Activated CD4-positive, alpha-beta T cell treated with anti-CD3 and anti-CD28 coated beads, Interleukin-2, Interleukin-4, amounts not matched to agents 100 ng/mL and 50 ng/mL, durations not matched to agents 16 hours and 8 hours (primary cell): ENCODE measurements at regions not wholly inside any gene's neighbourhood (a gene's known extent, or its start where the extent isn't known, plus 50 kb on each side); places are given as distances from the start of the nearest gene placed in this dataset.

Experiments
- DNase-seq: peaks from one replicate; pipeline ENCODE4 v3.0.0-alpha.2; 2020; ENCODE audit warnings: low spot score

DNA sequence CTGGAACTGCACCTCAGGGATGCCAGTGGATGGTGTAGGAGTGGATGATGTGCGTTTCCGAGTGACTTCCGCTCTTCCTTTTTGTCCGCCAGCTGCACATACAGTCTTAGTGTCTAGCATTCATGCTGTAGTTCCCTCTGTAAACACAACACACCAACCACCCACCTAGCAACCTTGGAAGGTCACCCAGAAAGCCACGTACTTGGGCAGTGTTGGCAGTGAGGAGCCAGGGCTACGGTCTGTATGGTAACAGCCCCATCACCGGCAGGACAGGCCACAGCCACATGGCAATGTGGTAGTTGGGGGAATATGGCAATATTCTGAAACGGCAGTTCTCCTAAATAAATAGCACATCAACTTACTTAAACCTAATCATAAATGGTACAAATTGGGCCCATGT, 613.5 kb upstream of the MGMT start:
- no peak for DNase-seq

DNA sequence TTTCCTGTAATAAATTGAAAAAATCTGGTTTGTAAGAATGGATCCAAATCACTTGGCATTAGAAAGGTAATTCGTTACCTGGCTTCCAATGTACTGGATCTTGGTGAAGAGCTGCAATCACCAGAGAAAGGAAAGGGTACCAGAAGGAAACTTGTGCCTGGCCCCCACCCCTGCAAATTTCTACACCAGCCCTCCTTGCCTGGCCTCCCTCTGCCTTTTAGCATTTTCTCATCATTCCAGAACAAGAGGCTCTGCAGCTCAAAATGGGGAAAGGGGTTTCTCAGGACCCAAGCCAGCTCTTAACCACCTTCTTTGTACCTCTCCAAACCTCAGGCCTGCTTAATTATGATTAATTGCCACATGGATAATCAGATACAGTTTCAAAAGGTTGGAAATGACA, 612.8 kb upstream of the MGMT start:
- no peak for DNase-seq

DNA sequence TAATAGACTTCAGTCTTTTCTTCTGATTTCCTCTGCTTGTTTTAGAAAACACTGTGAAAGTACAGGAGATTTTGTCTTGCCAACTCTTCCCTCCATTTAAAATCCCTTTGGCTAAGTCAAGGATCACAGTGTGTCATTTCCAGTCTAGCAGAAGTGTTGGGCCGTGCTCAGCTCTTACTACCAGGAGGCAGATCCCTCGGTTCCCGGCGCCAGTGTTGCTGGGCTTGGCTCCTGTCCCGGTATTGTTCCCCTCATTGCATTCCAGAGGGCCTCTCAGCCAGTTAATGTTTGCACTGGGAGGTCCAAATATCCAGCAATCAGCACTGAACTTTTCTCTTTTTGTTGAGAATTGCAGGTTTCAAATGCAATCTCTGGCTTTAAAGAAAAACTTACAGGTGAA, 612.1 kb upstream of the MGMT start:
- DNase-seq, result no peak

DNA sequence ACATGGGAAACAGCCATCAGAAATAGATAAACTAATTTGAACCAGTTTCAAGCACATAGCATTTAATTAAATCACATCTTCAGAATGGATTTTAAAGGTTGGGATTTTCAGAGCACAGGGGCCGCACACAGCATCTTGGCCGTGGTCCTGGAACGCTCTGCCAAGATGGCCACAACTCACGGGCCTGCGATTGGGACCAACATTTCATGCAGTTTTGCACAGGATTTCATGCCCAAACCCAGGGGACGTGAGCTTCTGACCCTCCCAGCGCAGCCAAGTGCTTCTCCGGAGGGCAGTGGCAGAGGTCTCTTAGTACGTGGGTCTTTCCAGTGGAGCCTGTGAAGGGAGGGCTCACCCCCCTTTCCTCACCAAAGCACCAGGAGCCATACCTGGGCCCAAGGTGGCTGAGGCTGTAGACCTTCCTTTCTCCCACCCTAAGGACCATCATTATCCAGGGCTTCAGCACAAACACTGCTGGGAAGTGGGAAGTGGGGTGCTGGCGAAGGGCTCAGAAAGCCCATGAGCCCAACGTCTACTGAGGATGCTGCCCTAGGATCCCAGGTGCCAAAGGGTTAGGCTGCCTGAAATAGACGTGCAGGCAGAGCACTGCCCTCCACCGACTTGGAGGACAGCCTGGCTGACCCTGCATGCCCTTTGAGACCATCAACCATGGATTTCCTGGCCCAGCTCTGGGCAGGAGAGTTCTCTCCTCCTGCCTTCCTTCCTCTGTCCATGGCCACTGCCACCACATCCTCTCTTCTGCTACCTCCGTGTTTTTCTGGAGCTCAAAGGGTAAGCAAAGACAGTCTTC, 611.2 kb upstream of the MGMT start:
- no peak for DNase-seq

DNA sequence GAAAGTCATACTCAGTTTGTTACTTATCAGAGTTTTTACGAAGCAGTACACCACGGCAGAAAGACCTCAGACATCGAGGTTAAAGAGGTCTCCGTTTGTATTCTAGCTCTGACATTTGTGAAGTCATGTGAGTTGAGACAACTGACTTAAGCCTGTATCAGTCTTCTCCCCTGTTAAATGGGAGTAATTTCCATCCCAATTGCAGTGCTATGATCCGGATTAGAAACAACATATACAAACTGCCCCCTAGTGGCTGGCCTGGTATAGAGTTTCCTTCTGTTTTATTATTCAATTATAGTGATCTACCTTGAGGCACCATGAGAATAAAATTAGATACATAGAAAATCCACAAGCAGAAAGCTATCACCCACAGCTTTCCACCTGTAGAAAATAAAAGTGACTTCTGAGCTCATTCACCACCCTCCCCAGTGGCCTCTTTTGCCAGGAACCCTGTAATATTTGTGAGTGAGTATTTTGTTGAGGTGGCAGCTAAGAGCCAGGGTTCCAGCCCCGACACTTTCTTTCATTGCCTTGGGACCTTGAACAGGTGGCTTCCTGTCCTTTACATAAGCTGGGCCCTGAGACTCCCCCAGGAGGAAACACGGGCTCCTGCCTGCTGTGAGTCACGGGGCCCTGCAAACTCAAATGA, 607.2 kb upstream of the MGMT start:
- peak; percentile 32 for DNase-seq

DNA sequence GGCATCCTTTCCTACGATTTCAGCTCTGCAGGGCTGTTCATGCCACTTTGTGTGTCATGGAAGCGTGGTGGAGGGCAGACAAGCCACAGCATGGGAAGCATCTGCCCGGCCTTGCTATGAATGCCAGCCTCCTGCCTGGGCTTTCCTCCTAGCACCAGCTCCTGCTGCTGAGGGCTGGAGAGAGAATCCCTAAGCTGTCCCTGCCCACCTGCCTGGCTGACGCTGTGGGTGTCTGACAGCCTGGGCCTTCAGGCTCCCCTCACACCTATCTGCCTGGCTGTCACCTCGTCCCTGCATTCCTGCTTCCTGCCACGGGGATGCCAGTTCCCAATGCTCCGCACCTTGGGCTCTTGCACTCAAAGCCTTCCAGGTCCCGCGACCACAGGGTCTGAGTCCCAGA, 606.5 kb upstream of the MGMT start:
- DNase-seq, result no peak

DNA sequence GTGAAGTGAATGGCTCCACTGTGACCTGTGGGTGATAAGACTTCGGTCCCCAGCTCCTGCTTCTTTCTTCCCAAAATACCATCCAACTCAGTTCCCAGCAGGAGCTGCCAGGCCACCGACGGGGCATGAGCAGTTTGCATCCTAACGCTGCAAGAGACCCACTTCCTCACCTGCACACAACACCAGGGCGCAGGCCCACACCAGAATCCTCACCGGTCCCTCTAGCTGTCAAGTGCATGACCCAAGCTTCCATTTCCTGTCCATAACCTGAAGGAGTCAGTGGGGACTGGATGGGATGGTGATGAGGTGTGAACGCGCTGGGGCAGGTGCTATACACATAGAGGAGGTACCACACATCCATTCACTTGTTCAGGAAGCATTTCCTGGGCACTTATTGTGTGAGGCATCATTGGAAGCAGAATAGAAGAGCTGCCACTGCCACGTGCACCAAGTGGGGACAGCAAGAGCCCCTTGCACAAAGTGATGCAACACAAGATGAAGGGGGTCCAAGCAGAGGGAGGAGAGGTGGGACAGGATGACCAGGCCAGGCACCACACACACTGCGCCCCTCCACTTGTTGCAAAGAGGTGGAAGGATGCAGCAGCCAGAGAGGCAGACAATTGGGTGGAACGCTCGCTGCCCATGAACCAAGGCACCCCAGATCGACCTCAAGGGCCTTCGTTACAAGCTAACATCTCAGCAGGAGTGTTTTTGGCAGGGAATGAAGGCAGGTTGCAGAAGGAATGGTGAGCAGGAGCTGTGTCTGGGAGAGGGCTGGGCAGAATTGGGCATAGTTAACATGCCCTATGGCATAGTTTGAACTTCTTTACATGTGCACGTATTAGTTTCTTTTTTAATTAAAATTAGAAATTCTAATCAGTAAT, 605.8 kb upstream of the MGMT start:
- DNase-seq, result no peak

DNA sequence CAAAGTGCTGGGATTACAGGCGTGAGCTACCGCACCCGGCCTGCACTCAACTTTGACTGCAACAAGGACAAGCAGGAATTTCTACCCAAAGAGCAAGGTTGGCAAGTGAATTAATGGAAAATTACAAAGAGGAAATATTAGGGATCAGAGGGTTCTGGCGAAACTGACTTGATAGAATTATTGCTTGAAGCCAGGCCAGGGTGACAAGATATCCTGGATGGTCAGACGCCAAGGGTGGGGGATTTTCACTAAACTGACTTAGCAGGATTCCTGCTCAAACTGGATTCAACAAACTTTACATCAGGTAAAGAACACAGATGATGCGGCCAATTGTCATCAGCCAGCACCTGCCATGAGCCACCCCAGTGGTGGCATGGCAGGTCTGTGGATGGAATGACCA, 603.6 kb upstream of the MGMT start:
- no peak for DNase-seq

DNA sequence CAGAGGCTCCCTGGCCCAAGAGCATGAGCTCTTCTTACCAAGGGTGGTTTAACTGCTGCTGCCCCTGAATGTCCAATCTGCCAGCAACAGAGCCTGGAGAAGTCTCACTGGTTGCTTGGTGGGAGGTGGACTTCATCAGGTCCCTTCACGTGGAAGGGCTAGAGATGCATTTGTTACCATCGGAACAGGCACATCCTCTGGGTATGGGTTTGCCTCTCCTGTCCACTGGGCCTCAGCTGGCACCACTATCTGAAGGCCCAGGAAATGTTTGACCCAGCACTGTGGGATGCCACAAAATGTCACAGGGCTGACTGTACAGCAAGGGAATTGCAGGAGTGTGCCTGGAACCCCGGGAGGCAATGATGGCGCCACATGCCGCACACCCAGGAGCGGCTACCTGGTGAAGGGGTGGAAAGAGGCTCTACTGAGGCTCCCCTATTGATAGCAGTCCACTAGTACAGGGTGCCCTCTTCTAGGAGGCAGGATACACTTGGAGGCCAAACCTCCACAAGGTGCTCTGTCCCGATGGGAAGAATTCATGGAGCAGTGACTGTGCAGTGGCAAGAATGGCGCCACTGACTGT, 603.1 kb upstream of the MGMT start:
- DNase-seq, result no peak

DNA sequence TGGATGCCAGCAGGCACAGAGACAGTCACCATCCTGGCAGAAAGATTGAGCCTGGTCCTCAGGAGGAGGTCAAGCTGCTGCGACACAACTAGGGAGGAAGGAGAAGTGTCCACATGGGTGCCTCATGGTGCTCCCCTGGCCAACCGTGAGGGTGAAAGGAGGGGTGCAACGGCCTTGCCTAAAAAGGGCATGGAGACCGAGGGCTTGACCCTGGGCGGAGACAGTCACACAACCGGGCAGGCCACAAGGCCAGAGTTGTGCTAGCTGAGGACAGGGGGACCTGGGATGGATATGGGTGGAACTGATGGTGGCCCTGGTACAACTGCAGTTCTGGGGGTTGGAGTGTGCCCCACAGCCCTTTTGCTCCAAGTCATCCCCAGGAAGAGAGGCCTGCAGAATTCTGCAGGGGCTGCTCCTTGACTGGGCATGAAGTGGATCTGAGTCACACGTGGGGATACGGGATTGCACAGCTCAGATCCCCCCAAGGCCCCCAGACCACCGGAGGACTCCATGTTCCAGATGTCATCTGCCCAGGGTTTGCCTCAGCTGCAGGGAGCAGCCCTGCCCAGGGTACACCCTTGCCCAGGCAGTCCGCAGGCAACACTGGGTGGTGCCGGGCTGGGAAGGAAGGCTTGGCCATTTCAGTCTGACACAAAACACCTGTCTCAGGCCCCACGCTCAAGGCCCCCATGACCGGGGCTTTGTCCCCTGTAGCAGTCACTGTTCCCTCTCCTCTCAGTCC, 602.3 kb upstream of the MGMT start:
- no peak for DNase-seq

DNA sequence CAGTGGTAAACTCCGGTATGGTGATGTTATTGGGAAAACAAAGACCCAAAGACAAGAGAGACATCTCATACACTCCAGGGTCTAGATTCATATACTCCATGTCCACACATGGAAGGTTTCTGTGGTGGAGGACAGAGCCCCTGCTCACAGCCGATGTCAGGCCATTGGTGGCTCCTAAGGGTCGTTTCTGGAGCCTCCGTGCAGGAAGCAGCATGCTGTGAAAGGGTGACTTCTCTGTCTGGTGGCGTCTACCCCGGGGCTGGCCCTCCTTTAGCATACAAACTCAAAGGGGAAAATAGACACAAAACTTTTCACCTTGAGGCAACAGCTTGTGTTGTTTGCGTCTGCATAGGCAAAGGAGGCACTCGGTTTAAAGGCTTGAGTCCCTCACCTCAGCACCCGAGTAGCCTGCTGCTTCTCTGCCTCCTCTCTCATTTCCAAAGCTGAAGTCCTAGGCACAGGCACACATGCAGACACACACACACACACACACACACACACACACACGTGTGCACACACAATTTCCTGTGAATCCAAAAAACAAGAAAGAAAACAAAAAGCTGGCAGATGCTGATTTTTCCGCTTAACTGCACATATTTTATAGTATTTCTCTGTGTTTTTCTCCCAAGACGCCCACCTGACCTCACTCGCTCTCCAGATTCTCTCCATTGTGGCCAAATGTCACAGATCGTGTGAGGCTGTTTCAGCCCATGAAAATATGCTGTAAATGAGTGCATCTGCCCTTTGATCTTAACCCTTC, 601.4 kb upstream of the MGMT start:
- no peak for DNase-seq

DNA sequence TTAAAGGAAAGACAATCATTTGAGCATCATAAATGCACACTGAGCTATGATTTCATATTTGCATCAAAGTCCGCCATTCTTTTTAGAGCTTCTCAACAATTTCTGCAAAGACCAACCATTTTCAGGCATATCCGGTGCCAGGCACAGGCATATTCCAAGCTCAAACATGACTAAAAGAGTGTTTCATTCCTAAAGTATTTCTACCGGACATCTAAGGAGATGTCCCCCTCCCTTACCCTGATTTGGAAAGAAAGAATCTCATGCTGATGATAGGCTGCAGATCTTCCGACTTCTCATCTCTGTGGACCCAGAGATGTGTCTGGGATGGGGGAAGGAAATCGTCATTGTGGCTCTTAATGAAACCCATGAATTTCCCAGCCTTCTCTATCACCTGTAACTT, 600.5 kb upstream of the MGMT start:
- DNase-seq, result no peak

DNA sequence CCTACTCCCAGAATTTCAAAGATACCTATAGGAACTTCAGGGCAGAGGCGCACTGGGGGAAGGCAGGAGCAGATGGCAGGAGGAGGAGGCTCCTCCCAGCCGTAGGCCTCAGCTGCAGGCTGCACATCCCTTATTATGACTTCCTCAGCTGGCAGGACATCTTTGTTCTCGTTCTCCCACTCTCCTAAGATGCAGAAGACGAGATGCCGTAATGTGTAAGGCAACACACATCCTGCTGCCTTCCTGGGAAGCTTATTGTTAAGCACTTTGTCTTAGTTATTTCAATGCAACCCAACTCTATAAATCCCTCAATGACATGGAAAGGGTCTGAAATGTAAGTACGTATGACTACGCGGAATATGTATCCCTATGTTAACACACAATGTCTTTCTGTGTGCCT, 599.8 kb upstream of the MGMT start:
- DNase-seq, result no peak

DNA sequence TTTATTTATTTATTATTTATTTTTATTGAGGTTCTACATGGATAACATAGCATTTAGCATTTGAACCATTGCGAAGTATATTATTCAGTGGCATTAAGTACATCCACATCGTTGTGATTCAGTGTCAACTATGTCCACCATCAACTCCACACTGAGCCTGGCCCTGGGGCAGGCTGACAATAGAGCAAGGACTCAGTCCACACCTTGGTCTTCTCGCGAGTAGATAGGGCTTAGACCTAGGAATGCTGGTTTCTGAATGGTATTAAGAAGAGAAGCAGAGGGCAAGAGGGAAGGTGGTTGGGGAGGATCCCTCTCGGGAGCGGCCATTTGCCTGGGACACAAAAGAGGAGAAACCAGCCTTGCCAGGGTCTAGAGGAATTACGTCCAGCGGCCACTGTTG, 599.2 kb upstream of the MGMT start:
- no peak for DNase-seq

DNA sequence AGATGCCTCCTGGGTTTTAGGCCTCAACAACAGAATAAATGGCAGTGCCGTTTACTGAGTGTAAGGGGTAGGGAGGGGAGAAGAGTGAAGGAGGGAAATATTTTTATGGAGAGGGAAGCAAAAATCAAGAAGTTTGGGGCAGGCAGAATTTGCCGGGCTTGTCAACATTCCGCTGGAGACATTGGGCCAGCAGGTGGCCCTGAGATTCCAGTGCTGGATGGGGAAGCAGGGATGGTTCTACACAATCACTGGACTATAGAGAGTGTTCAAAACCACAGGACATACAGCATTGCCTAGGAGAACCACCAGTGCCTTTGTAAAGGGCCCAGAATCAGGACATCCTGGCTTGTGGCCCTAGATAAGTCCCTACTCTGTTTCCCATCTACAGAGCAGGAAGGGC, 598.6 kb upstream of the MGMT start:
- DNase-seq, result no peak

DNA sequence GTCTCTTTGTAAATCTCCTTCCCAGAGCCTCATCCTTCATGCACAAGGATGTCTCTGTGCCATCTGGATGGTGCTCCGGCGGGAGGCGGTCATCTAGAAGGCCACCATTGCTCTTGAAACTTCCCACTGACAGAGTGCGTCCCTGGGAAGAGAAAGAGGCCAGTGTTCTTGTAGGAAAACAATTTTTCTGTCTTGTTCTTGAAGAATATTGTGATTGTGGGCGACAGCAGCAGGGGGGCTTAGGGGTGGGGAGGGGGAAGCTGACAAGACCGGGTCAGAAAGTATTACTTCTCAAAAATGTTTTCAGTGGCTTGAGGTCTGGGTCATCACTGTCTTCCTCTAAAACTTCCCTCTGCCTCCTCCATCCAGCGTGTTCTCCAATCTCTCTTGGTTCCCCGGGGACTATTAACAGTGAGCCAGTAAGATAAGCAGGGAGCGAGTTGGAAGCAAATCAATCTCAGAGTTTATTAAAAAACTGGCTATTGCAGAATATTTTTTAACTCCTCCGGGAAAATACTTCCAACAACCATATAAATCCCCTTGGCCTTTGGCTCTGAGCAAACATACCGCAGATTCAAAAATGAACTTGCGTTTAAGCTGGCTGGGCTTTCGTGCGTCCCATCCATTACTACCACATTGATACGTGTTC, 597.8 kb upstream of the MGMT start:
- no peak for DNase-seq

DNA sequence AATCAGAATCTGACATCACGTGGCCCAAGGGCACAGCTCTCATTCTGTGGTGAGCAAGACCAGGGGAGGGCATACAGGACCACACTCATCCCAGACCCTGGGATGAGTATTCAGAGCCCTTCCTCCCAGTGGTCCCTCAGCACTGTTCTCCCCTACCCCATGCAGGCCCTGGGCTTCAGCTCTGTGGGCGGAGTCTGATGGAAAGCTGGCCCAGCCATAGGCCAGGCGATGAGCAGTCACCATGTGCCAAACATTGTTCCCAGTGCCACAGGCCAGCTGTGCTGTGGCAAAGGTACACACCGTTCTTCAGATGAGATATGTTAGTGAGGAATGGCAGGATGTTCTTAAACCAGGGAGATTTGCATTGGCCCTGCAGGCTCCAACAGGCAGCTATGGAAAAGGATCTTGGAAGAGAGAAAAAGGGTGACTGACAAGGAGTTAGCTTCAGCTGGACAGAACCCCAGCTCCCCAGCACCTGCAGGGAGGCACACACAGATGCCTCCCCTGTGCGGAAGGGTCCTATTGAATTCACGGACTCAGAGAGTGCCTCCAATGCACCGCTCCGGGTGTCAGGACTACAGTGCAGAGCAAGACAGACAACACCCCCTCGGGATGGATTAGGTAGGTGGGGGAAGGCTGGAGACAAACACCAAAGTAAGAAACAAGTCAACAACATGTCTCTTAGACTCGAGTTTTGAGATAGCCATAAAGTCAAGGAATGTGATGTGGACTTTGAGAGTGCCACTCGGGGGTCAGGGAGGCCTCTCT, 596.0 kb upstream of the MGMT start:
- DNase-seq, result no peak

DNA sequence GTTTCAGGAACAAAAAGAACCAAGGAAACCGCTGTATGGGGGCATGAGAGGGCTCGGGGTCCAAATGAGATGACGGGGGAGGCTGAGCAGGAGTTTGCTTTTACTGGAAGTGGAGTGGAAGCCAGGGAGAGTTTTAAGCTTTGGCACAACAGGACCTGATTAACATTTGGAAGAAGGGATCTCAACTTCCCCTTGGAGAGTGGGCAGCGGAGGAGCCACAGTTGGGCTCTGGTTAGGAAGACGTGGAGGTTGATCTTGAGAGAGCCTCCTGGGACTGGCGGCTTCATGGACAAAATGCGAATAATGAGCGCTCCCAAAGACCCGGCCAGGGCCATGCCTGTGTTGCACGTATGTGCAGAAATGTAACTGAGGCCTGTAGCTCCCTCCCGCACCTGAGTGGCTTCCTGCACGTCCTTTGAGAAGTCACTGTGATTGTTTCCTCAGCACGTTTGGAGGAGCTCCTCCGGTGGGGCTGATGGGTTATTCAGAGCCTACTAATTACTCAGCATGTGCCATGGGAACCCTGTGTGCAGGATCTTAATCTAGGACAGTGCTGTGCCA, 595.3 kb upstream of the MGMT start:
- no peak for DNase-seq

DNA sequence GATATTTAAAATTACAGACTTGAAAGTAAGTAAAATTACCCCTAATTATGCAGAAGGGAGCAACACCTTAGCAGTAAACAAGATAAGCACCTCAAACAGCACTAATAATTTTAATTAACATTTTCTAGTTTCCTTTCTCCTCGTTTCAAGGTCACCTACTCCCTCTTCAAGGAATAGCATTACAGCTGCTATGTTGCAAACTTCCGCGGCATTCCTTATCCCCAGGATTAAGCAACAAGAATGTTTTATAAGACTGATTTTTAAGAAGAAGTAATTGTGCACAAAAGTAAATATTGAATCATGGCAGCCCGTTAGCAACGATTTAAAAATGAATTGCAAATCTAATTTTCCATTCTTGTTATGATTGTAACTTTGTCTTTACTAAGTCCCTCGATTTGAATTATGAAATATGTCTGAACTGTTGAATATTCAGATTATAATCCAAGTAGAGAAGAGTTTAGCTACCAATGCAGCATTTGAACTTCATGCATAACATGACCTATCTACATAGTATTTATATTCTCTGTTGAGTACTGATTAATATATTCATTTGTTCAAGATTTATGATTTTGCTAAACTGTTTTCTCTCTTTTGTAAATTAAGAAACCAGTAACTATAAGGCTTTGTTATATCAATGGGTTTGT, 593.5 kb upstream of the MGMT start:
- no peak for DNase-seq
